ENCODE measurements at regions not wholly inside any gene's neighbourhood (a gene's known extent, or its start where the extent isn't known, plus 50 kb on each side); places are given as distances from the start of the nearest gene placed in this dataset.

GRCh38 chr2:9736021-9736420 lies 105.2 kb upstream of the YWHAQ start:
- in situ Hi-C loops (cut with HindIII; ENCODE audit: low sequenced_read_pairs): no loop called here
- DNase-seq (ENCODE audit: low read depth, low spot score): no peak
- no peak for TF ChIP-seq CTCF (IDR thresholded peaks at IDR 0.05; ENCODE audit: low read depth, low read length)
- H3K4me3 ChIP-seq (ENCODE audit: low read depth, low read length): no peak overlapping the region

GRCh38 chr2:9737053-9737875 lies 106.0 kb upstream of the TAF1B start:
- DNase-seq (ENCODE audit: low read depth, low spot score): peak; percentile 35
- in situ Hi-C loops (cut with HindIII; ENCODE audit: low sequenced_read_pairs): no loop called here
- no peak overlapping the region for H3K4me3 ChIP-seq (ENCODE audit: low read depth, low read length)
- peak; percentile 55 for TF ChIP-seq CTCF (IDR thresholded peaks at IDR 0.05; ENCODE audit: low read depth, low read length)

- in situ Hi-C loops (cut with HindIII; ENCODE audit: low sequenced_read_pairs): no loop called here
- no peak for DNase-seq (ENCODE audit: low read depth, low spot score)
- no peak for TF ChIP-seq CTCF (IDR thresholded peaks at IDR 0.05; ENCODE audit: low read depth, low read length)
Measured at GRCh38 chr2:9738062-9738461, 105.2 kb upstream of the TAF1B start.

GRCh38 chr2:9738535-9739496 lies 104.5 kb upstream of the TAF1B start:
- in situ Hi-C loops (cut with HindIII; ENCODE audit: low sequenced_read_pairs): no loop called here
- no peak for DNase-seq (ENCODE audit: low read depth, low spot score)
- H3K4me3 ChIP-seq (ENCODE audit: low read depth, low read length): no peak overlapping the region
- TF ChIP-seq CTCF (IDR thresholded peaks at IDR 0.05; ENCODE audit: low read depth, low read length): no peak

More at GRCh38 chr2:9738062-9738461, 105.2 kb upstream of the TAF1B start:
- no peak overlapping the region for H3K4me3 ChIP-seq (ENCODE audit: low read depth, low read length)

GRCh38 chr2:9739531-9739964 lies 103.7 kb upstream of the TAF1B start:
- no peak for TF ChIP-seq CTCF (IDR thresholded peaks at IDR 0.05; ENCODE audit: low read depth, low read length)
- H3K4me3 ChIP-seq (ENCODE audit: low read depth, low read length): no peak overlapping the region
- in situ Hi-C loops (cut with HindIII; ENCODE audit: low sequenced_read_pairs): no loop called here
- no peak for DNase-seq (ENCODE audit: low read depth, low spot score)

- TF ChIP-seq CTCF (IDR thresholded peaks at IDR 0.05; ENCODE audit: low read depth, low read length): no peak
- in situ Hi-C loops (cut with HindIII; ENCODE audit: low sequenced_read_pairs): no loop called here
- H3K4me3 ChIP-seq (ENCODE audit: low read depth, low read length): no peak overlapping the region
Measured at GRCh38 chr2:9740382-9741073, 102.7 kb upstream of the TAF1B start.

More at GRCh38 chr2:9740382-9741073, 102.7 kb upstream of the TAF1B start:
- no peak for DNase-seq (ENCODE audit: low read depth, low spot score)

Data from astrocyte of the spinal cord (primary cell).